OCI-LY1 (cell line): ENCODE measurements at regions not wholly inside any gene's neighbourhood (a gene's known extent, or its start where the extent isn't known, plus 50 kb on each side); places are given as distances from the start of the nearest gene placed in this dataset.

ENCODE experiments used
- CTCF ChIP-seq: fragments of 200-600 bp; sonication (generic), shearing (Covaris generic); IDR thresholded peaks from 2 replicates; pipeline ENCODE4 v1.5.1; 2017; ENCODE audit warnings: mild to moderate bottlenecking, antibody characterized with exemption, low read length, moderate library complexity, mixed read lengths
- EZH2 ChIP-seq: fragments of 200-600 bp; sonication (generic), shearing (Covaris generic); IDR thresholded peaks from 2 replicates; pipeline ENCODE4 v1.8.0; 2017; ENCODE audit warnings: borderline replicate concordance, mixed run types, mild to moderate bottlenecking, antibody characterized with exemption, low read length, moderate library complexity, mixed read lengths

GRCh38 chr3:181105646-181106045 lies 116.1 kb upstream of the DNAJC19 start:
- TF ChIP-seq CTCF = no peak
- no peak for TF ChIP-seq EZH2
